HEK293 (cell line): ENCODE measurements at regions not wholly inside any gene's neighbourhood (a gene's known extent, or its start where the extent isn't known, plus 50 kb on each side); places are given as distances from the start of the nearest gene placed in this dataset.

Source experiments
- CTCF ChIA-PET: fragments of 350-600 bp; formaldehyde crosslinking; extraction: SDS; loops from one replicate; lab custom pipeline; 2021; ENCODE audit warnings: antibody characterized with exemption; lab: Yijun Ruan, JAX
- POLR2A ChIA-PET: fragments of 300-600 bp; formaldehyde crosslinking; extraction: SDS; loops from one replicate; lab custom pipeline; 2020; ENCODE audit warnings: antibody characterized with exemption, inconsistent platforms; lab: Yijun Ruan, JAX
- H3K27ac ChIP-seq: fragments of 200-500 bp; sonication (Bioruptor generic); 2 replicates; pipeline ENCODE4 v1.5.1; 2014; ENCODE audit warnings: low read depth, low read length, control low read depth, inconsistent platforms; ENCODE audit errors: extremely low read depth
- H3K36me3 ChIP-seq, 2 experiments: fragments of 200-500 bp in 1 of 2; sonication (Bioruptor generic) in 1 of 2; 1 replicate in 1 of 2; 2 replicates in 1 of 2; pipeline ENCODE4 v1.5.1; 2014 to 2017; ENCODE audit warnings: inconsistent platforms in 2 of 2, low read length in 2 of 2; ENCODE audit not compliant: control insufficient read depth in 2 of 2, insufficient read depth in 1 of 2
- H3K4me1 ChIP-seq: fragments of 200-500 bp; sonication (Bioruptor generic); 2 replicates; pipeline ENCODE4 v1.5.1; 2014; ENCODE audit warnings: mild to moderate bottlenecking, low read length, inconsistent platforms; ENCODE audit not compliant: control insufficient read depth, insufficient read depth
- H3K4me3 ChIP-seq: 2 replicates; pipeline ENCODE4 v1.5.1; 2011; ENCODE audit warnings: low read depth, mild to moderate bottlenecking, control low read depth, low read length, moderate library complexity
- H3K9me3 ChIP-seq: fragments of 200-500 bp; sonication (Bioruptor generic); 2 replicates; pipeline ENCODE4 v1.5.1; 2014; ENCODE audit warnings: low read depth, low read length, inconsistent platforms; ENCODE audit not compliant: control insufficient read depth, insufficient read depth
- EGR2 ChIP-seq: fragments of 450-650 bp; formaldehyde crosslinking; IDR thresholded peaks from 2 replicates; pipeline ENCODE4 v1.5.1; 2016; ENCODE audit warnings: low read depth, missing biosample characterization, missing genetic modification characterization
- GFI1B ChIP-seq: fragments of 450-650 bp; formaldehyde crosslinking; IDR thresholded peaks from 2 replicates; pipeline ENCODE4 v1.5.1; 2016; ENCODE audit warnings: missing biosample characterization, missing genetic modification characterization
- HOXC10 ChIP-seq: sonication (generic); formaldehyde crosslinking; IDR thresholded peaks from 2 replicates; pipeline ENCODE4 v1.8.1; 2023; ENCODE audit warnings: mild to moderate bottlenecking, missing genetic modification reagents
- SCRT2 ChIP-seq: fragments of 450-650 bp; formaldehyde crosslinking; IDR thresholded peaks from 2 replicates; pipeline ENCODE4 v1.5.1; 2016; ENCODE audit warnings: missing biosample characterization, missing genetic modification characterization
- ZBTB26 ChIP-seq: fragments of 450-650 bp; formaldehyde crosslinking; optimal IDR thresholded peaks from 2 replicates; pipeline ENCODE3; 2016; ENCODE audit warnings: missing biosample characterization, mild to moderate bottlenecking, missing genetic modification characterization
- ZEB2 ChIP-seq: fragments of 450-650 bp; formaldehyde crosslinking; IDR thresholded peaks from 2 replicates; pipeline ENCODE4 v1.5.1; 2016; ENCODE audit warnings: missing biosample characterization, missing genetic modification characterization
- ZNF114 ChIP-seq: fragments of 450-650 bp; formaldehyde crosslinking; IDR thresholded peaks from 2 replicates; pipeline ENCODE4 v1.5.0; 2017; ENCODE audit warnings: missing biosample characterization, missing genetic modification characterization
- ZNF133 ChIP-seq: fragments of 450-650 bp; formaldehyde crosslinking; IDR thresholded peaks from 2 replicates; pipeline ENCODE4 v1.5.1; 2016; ENCODE audit warnings: missing biosample characterization, missing genetic modification characterization
- ZNF174 ChIP-seq: fragments of 450-650 bp; formaldehyde crosslinking; IDR thresholded peaks from 2 replicates; pipeline ENCODE4 v1.5.0; 2017; ENCODE audit warnings: missing biosample characterization, mild to moderate bottlenecking, missing genetic modification characterization
- ZNF2 ChIP-seq: fragments of 450-650 bp; formaldehyde crosslinking; IDR thresholded peaks from 2 replicates; pipeline ENCODE4 v1.5.1; 2016; ENCODE audit warnings: missing biosample characterization, missing genetic modification characterization
- ZNF202 ChIP-seq: fragments of 450-650 bp; formaldehyde crosslinking; IDR thresholded peaks from 2 replicates; pipeline ENCODE4 v1.5.1; 2016; ENCODE audit warnings: missing biosample characterization, missing genetic modification characterization, borderline replicate concordance
- ZNF211 ChIP-seq: fragments of 450-650 bp; formaldehyde crosslinking; IDR thresholded peaks from 2 replicates; pipeline ENCODE4 v1.5.1; 2016; ENCODE audit warnings: low read depth, missing biosample characterization, missing genetic modification characterization
- ZNF335 ChIP-seq: fragments of 450-650 bp; formaldehyde crosslinking; conservative IDR thresholded peaks from 2 replicates; pipeline ENCODE4 v1.5.1; 2016; ENCODE audit warnings: missing biosample characterization, missing genetic modification characterization
- ZNF514 ChIP-seq: fragments of 450-650 bp; formaldehyde crosslinking; IDR thresholded peaks from 2 replicates; pipeline ENCODE4 v1.5.1; 2016; ENCODE audit warnings: missing biosample characterization, missing genetic modification characterization
- ZNF521 ChIP-seq: fragments of 450-650 bp; formaldehyde crosslinking; IDR thresholded peaks from 2 replicates; pipeline ENCODE4 v1.5.1; 2017; ENCODE audit warnings: missing biosample characterization, mild to moderate bottlenecking, missing genetic modification characterization
- ZNF571 ChIP-seq: fragments of 450-650 bp; formaldehyde crosslinking; IDR thresholded peaks from 2 replicates; pipeline ENCODE4 v1.5.0; 2017; ENCODE audit warnings: missing biosample characterization, missing genetic modification characterization
- ZNF660 ChIP-seq: fragments of 450-650 bp; IDR thresholded peaks from 2 replicates; pipeline ENCODE4 v1.5.1; 2018; ENCODE audit warnings: missing biosample characterization, mild to moderate bottlenecking, missing genetic modification characterization
- ZNF776 ChIP-seq: fragments of 450-650 bp; formaldehyde crosslinking; IDR thresholded peaks from 2 replicates; pipeline ENCODE4 v1.5.0; 2017; ENCODE audit warnings: missing biosample characterization, missing genetic modification characterization, borderline replicate concordance
- ZNF791 ChIP-seq: fragments of 450-650 bp; formaldehyde crosslinking; IDR thresholded peaks from 2 replicates; pipeline ENCODE4 v1.5.1; 2016; ENCODE audit warnings: missing biosample characterization, missing genetic modification characterization
- ZXDB ChIP-seq: fragments of 450-650 bp; formaldehyde crosslinking; IDR thresholded peaks from 2 replicates; pipeline ENCODE4 v1.5.1; 2016; ENCODE audit warnings: missing biosample characterization, missing genetic modification characterization
- TF ChIP-seq, protein P1 (sequence below): fragments of 450-650 bp; formaldehyde crosslinking; IDR thresholded peaks from 2 replicates; pipeline ENCODE4 v1.5.1; 2017; ENCODE audit warnings: missing biosample characterization, missing genetic modification characterization
- TF ChIP-seq, protein P2 (sequence below): fragments of 450-650 bp; formaldehyde crosslinking; IDR thresholded peaks from 2 replicates; pipeline ENCODE4 v1.5.1; 2016; ENCODE audit warnings: missing biosample characterization, missing genetic modification characterization, low read depth
- TF ChIP-seq, protein P3 (sequence below): fragments of 450-650 bp; formaldehyde crosslinking; IDR thresholded peaks from 2 replicates; pipeline ENCODE4 v1.5.1; 2017; ENCODE audit warnings: missing biosample characterization, missing genetic modification characterization
- TF ChIP-seq, protein P4 (sequence below): fragments of 450-650 bp; formaldehyde crosslinking; IDR thresholded peaks from 2 replicates; pipeline ENCODE4 v1.5.1; 2016; ENCODE audit warnings: missing biosample characterization, missing genetic modification characterization
- TF ChIP-seq, protein P5 (sequence below): fragments of 450-650 bp; IDR thresholded peaks from 2 replicates; pipeline ENCODE4 v1.5.1; 2018; ENCODE audit warnings: missing biosample characterization, missing genetic modification characterization

- POLR2A ChIA-PET: no interaction called here
- Histone ChIP-seq H3K4me1 (no peaks in the 10 kb centered on the region), H3K9me3 (no peaks in the 10 kb centered on the region), H3K4me3 (no peak overlapping the region), H3K27ac (no peak overlapping the region), H3K36me3 (no peaks in the 10 kb centered on the region)
- CTCF ChIA-PET: interaction anchor here (1.1 kb wide), 1 partner anchor 49 kb away, joined by 5 read pairs; no protein-coding TSS in a partner anchor
- TF ChIP-seq ZNF791 (no peak), ZNF114 (tag by site-specific recombination) (no peak), ZEB2 (tag by site-specific recombination) (no peak), ZNF202 (tag by site-specific recombination) (no peak), GFI1B (tag by site-specific recombination) (no peak), ZNF211 (tag by site-specific recombination) (no peak), SCRT2 (tag by site-specific recombination) (no peak), ZNF335 (tag by site-specific recombination) (no peak), ZNF514 (no peak), ZNF776 (tag by site-specific recombination) (no peak)
- TF ChIP-seq, protein P1, sequence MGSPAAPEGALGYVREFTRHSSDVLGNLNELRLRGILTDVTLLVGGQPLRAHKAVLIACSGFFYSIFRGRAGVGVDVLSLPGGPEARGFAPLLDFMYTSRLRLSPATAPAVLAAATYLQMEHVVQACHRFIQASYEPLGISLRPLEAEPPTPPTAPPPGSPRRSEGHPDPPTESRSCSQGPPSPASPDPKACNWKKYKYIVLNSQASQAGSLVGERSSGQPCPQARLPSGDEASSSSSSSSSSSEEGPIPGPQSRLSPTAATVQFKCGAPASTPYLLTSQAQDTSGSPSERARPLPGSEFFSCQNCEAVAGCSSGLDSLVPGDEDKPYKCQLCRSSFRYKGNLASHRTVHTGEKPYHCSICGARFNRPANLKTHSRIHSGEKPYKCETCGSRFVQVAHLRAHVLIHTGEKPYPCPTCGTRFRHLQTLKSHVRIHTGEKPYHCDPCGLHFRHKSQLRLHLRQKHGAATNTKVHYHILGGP (tag by site-specific recombination): no peak
- TF ChIP-seq, protein P2, sequence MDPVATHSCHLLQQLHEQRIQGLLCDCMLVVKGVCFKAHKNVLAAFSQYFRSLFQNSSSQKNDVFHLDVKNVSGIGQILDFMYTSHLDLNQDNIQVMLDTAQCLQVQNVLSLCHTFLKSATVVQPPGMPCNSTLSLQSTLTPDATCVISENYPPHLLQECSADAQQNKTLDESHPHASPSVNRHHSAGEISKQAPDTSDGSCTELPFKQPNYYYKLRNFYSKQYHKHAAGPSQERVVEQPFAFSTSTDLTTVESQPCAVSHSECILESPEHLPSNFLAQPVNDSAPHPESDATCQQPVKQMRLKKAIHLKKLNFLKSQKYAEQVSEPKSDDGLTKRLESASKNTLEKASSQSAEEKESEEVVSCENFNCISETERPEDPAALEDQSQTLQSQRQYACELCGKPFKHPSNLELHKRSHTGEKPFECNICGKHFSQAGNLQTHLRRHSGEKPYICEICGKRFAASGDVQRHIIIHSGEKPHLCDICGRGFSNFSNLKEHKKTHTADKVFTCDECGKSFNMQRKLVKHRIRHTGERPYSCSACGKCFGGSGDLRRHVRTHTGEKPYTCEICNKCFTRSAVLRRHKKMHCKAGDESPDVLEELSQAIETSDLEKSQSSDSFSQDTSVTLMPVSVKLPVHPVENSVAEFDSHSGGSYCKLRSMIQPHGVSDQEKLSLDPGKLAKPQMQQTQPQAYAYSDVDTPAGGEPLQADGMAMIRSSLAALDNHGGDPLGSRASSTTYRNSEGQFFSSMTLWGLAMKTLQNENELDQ (tag by site-specific recombination): no peak
Measured at GRCh38 chr12:94053676-94054075, 94.7 kb upstream of the PLXNC1 start.

DNA sequence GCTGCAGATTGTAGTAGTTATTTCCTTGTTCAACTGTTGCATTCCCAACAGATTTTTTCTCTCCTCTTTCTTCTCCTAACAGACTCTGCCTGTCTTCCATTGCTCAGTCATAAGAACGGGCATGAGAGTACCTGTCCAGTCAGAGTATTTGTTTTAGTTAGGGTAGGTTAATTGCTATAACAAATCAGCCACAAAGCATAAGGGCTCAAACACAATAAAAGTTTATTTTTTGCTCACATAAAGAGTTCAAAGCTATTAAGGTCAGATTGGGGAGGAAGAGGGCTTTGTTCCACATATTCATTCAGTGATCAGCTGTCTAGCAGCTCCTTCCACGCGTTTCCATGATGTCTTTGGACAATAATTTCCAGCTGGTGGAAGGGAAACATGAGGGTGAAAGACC lies 92.8 kb upstream of the PLXNC1 start:
- Histone ChIP-seq H3K9me3 (no peaks in the 10 kb centered on the region), H3K36me3 (no peaks in the 10 kb centered on the region), H3K27ac (no peak overlapping the region), H3K4me3 (no peak overlapping the region), H3K4me1 (no peaks in the 10 kb centered on the region)
- POLR2A ChIA-PET: no interaction called here
- CTCF ChIA-PET: interaction anchor here (0.6 to 0.8 kb wide), 2 partner anchors 45 to 47 kb away, joined by 4 read pairs; no protein-coding TSS in a partner anchor
- no peak for TF ChIP-seq ZBTB26 (tag by site-specific recombination)
- TF ChIP-seq, protein P3, sequence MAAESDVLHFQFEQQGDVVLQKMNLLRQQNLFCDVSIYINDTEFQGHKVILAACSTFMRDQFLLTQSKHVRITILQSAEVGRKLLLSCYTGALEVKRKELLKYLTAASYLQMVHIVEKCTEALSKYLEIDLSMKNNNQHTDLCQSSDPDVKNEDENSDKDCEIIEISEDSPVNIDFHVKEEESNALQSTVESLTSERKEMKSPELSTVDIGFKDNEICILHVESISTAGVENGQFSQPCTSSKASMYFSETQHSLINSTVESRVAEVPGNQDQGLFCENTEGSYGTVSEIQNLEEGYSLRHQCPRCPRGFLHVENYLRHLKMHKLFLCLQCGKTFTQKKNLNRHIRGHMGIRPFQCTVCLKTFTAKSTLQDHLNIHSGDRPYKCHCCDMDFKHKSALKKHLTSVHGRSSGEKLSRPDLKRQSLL (tag by site-specific recombination): no peak
- TF ChIP-seq ZNF571 (tag by site-specific recombination): no peak
- no peak for TF ChIP-seq ZXDB (tag by site-specific recombination)
- TF ChIP-seq EGR2 (tag by site-specific recombination): no peak
- no peak for TF ChIP-seq ZNF2 (tag by site-specific recombination)
- no peak for TF ChIP-seq ZNF521 (tag by site-specific recombination)
- TF ChIP-seq, protein P4, sequence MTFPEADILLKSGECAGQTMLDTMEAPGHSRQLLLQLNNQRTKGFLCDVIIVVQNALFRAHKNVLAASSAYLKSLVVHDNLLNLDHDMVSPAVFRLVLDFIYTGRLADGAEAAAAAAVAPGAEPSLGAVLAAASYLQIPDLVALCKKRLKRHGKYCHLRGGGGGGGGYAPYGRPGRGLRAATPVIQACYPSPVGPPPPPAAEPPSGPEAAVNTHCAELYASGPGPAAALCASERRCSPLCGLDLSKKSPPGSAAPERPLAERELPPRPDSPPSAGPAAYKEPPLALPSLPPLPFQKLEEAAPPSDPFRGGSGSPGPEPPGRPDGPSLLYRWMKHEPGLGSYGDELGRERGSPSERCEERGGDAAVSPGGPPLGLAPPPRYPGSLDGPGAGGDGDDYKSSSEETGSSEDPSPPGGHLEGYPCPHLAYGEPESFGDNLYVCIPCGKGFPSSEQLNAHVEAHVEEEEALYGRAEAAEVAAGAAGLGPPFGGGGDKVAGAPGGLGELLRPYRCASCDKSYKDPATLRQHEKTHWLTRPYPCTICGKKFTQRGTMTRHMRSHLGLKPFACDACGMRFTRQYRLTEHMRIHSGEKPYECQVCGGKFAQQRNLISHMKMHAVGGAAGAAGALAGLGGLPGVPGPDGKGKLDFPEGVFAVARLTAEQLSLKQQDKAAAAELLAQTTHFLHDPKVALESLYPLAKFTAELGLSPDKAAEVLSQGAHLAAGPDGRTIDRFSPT: no peak
- no peak for TF ChIP-seq HOXC10
- TF ChIP-seq, protein P1 (tag by site-specific recombination): no peak
- no peak for TF ChIP-seq ZNF133 (tag by site-specific recombination)
- TF ChIP-seq, protein P5, sequence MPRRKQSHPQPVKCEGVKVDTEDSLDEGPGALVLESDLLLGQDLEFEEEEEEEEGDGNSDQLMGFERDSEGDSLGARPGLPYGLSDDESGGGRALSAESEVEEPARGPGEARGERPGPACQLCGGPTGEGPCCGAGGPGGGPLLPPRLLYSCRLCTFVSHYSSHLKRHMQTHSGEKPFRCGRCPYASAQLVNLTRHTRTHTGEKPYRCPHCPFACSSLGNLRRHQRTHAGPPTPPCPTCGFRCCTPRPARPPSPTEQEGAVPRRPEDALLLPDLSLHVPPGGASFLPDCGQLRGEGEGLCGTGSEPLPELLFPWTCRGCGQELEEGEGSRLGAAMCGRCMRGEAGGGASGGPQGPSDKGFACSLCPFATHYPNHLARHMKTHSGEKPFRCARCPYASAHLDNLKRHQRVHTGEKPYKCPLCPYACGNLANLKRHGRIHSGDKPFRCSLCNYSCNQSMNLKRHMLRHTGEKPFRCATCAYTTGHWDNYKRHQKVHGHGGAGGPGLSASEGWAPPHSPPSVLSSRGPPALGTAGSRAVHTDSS: no peak
- TF ChIP-seq ZNF660 (tag by site-specific recombination): no peak
- no peak for TF ChIP-seq ZNF174
